Suprapubic skin (tissue), 4 donors: ENCODE measurements at regions not wholly inside any gene's neighbourhood (a gene's known extent, or its start where the extent isn't known, plus 50 kb on each side); places are given as distances from the start of the nearest gene placed in this dataset.

Experiments used
- CTCF ChIP-seq, 2 donors: fragments of 200-600 bp in 1 of 2; fragments of 450-650 bp in 1 of 2; sonication (generic) in 1 of 2; IDR thresholded peaks; one replicate each; pipeline ENCODE4 v1.5.1; 2016 to 2019; ENCODE audit warnings: antibody characterized with exemption in 2 of 2, mild to moderate bottlenecking in 1 of 2, moderate library complexity in 1 of 2
- EP300 ChIP-seq: sonication (generic); formaldehyde crosslinking; IDR thresholded peaks from one replicate; pipeline ENCODE4 v1.6.1; 2017; ENCODE audit warnings: antibody characterized with exemption
- POLR2A ChIP-seq, 2 donors: fragments of 450-650 bp; IDR thresholded peaks; one replicate each; pipeline ENCODE4 v1.6.1; 2017; ENCODE audit warnings: antibody characterized with exemption in 2 of 2, mild to moderate bottlenecking in 2 of 2, moderate library complexity in 2 of 2
- POLR2AphosphoS5 ChIP-seq, 3 donors: sonication (generic); formaldehyde crosslinking; IDR thresholded peaks; one replicate each; pipeline ENCODE4 v1.6.1; 2017; ENCODE audit warnings: antibody characterized with exemption in 3 of 3

GRCh38 chr20:4555188-4555890 is 130.9 kb upstream of the PRNP start:
- no peak for TF ChIP-seq POLR2AphosphoS5 (IDR thresholded peaks at IDR 0.05)
- TF ChIP-seq CTCF (IDR thresholded peaks at IDR 0.05), result no peak
- no peak for TF ChIP-seq POLR2A (IDR thresholded peaks at IDR 0.05)
- TF ChIP-seq EP300, result no peak
